GM19395 (cell line): ENCODE measurements at regions not wholly inside any gene's neighbourhood (a gene's known extent, or its start where the extent isn't known, plus 50 kb on each side); places are given as distances from the start of the nearest gene placed in this dataset.

ENCODE experiments used
- ATAC-seq: cut with Tn5 transposase; IDR thresholded peaks from one replicate; pipeline ENCODE4 v1.9.1; 2021; ENCODE audit warnings: mild to moderate bottlenecking, moderate library complexity; ENCODE audit not compliant: unreplicated experiment

DNA sequence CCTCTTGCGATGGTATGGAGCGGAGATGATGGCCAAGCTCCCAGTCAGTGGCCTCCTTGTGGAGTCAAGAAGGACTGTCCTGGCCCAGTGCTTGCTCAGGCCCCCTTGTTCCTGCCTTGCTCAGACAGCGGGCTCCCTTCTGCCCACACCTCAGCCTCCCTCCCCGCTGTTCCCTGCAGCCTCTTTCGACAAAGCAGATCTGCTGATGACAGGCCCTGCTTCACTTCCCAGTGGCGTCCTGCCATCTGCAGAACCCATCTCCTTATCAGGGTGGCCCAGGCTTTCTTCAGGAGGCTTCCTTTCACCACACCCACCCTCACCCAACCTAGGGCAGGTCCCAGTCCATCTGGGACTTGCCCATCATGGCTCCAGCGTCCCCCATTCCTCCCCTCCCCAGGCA lies 80.0 kb downstream of the CLDN34 start:
- no peak for ATAC-seq

- no peak for ATAC-seq
These were observed 80.5 kb downstream of the CLDN34 start for GRCh38 chrX:10047631-10048030.

- no peak for ATAC-seq
These were observed 80.9 kb downstream of the CLDN34 start for GRCh38 chrX:10048076-10048475.

DNA sequence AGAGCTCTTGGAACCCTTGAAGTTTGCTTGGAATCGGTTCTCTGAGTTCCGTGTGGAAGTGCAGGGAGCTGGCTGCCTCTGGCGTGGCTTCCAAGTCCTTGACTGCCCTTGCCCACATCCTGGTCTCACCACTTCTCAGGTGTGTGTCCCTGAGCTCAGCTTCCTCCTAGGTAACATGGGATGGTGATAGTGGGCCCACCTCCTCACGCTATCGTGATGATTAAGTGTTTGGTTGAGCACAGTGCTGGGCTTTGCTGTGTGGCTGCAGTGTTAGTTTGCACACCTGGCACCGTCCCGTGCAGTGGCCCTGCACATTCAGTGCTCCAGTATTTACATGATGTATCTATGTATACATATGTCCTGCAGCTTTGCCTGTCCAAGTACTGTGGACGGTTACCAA lies 81.5 kb downstream of the CLDN34 start:
- ATAC-seq, result no peak

- no peak for ATAC-seq
These were observed 82.1 kb downstream of the CLDN34 start for GRCh38 chrX:10049236-10049635.

DNA sequence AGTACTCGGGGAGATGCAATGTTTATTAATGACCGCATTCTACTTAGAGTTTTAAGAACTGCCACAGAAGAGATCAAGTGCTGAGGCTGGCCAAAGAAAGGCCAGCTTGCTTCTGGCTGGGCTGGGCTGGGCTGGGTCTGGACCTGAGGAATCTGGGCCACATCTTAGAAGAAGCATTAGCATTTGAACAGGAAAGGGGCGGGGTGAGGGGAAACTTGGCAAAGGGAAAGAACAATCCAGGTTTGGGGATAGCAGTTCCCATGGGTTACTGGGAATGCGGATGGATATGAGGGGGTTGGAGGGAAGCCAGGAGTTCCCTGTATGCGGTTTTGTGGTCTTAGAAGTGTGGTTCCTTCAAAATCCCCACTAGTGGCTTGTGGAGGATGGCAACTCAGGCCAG lies 83.3 kb downstream of the CLDN34 start:
- no peak for ATAC-seq

DNA sequence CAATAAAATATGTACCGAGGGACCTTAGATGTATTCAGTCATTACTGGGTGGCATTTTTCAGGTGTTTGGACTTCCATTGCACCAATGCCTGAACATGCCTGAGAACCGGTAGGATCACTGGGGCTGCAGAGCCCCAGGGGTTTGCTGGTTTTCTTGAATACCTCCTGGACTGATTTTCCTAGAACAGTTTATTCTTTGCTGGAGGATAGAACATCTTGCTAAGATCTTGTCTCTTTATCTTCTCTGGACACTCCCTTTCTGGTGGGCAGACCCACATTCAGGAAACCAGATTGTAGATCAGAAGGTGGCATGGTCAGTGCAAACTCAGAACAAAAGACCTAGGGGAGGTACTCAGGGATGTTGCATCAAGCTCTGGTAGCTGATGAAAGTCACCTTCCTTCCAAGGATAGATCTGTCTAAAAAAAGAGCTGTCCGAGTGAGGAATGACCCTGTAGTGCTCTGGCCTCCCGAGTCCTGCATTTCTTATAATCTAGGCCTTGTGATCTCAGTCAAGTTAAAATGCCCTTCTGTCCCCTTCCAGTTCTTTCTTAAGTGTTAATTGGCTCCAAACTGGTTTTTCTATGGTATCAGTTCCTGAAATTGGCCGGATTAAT lies 84.8 kb downstream of the CLDN34 start:
- ATAC-seq, result no peak

DNA sequence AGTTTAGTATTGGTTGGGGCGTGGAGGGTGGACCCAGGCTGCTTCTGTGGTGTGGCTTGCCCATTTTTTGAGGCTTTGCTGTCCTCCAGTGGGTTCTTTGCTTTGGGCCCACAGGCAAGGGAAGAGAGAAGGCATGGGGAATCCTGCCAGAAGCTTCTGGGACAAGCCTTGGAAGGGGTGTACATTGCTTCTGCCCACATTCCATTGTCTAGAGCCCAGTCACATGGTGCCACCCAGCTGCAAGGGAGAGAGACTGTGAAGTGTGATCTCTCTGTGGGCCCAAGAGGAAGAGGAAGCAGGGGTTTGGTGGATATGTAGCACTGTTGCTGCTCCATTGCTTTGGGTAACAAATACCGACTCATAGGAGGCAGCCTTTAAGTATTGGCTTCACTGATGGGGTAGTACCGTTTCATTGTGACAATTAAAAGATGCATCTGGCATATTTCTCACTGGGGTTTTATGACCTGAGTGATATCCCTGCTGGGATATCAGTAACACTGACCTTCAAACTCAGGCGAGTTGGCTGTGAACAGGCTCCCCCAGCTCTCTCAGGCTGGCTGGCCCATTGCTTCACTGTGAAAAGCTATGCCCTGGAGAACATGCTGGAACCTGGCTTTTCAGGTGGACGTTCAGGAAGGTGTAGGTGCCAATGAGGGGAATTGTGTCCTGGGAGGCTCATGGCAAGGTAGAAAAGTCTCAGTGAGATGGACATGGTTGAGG lies 85.9 kb downstream of the CLDN34 start:
- ATAC-seq, result no peak

DNA sequence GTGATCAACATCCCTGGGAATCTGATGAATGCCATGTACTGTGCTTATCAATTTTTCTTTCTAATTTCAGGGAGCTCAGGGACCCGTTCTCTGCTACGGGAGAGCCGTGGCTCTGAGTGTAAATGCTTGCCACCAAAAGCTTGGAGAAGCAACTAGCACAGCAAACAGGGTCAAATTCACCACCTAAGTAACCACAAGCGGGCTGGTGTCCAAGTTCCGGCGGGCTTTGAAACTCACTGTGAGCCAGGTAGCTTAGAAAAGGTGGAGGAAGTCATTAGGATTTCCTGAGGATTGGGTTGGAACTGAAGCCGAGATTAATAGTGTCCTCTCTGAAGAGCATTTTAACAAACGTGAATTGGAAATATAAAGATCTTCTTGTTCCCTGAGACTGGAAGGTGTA lies 87.2 kb downstream of the CLDN34 start:
- no peak for ATAC-seq

DNA sequence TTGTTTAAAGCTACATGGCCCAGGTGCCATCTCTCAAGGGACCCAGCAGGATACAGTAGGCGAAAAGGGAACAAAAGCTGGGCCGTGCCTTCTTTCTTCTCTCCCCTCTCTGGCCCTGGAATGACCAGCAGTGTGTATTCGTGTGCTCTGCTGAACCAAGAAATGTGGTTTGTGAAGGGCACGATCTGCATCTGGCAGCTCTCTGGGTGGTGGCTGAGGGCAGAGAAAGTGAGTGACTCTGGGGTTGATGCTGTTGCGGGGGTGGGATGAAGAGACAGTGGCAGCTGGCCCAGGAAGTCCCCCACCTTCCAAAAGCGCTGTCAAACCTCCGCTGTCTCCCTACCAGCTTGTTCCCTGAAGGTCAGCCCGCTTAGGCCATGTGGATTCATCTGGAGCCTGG lies 88.3 kb downstream of the CLDN34 start:
- no peak for ATAC-seq

GRCh38 chrX:10062352-10062751 lies 94.4 kb upstream of the CLCN4 start:
- ATAC-seq, result no peak

DNA sequence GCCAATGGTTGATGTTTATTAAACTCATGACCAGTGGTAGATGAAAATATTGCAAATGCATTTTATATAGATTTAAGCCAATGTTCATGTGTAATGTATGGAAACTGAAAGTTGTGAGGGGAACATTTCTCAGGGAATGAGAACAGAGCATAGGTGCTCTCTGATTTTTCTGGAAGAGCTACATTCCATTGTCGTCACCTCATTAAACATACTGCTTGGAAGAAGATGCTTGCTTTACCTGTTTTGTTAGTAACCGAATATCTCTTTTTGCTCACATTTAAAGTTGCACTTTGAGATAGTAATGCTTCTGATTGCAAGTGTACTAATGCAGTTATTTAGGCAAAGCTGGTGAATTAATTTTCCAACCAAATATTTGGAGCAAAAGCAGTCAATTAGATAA lies 93.8 kb upstream of the CLCN4 start:
- no peak for ATAC-seq

- no peak for ATAC-seq
These were observed 92.0 kb upstream of the CLCN4 start for GRCh38 chrX:10064736-10065135.

- ATAC-seq, result no peak
These were observed 85.9 kb upstream of the CLCN4 start for GRCh38 chrX:10070714-10071436.

- no peak for ATAC-seq
These were observed 85.2 kb upstream of the CLCN4 start for GRCh38 chrX:10071451-10072144.

DNA sequence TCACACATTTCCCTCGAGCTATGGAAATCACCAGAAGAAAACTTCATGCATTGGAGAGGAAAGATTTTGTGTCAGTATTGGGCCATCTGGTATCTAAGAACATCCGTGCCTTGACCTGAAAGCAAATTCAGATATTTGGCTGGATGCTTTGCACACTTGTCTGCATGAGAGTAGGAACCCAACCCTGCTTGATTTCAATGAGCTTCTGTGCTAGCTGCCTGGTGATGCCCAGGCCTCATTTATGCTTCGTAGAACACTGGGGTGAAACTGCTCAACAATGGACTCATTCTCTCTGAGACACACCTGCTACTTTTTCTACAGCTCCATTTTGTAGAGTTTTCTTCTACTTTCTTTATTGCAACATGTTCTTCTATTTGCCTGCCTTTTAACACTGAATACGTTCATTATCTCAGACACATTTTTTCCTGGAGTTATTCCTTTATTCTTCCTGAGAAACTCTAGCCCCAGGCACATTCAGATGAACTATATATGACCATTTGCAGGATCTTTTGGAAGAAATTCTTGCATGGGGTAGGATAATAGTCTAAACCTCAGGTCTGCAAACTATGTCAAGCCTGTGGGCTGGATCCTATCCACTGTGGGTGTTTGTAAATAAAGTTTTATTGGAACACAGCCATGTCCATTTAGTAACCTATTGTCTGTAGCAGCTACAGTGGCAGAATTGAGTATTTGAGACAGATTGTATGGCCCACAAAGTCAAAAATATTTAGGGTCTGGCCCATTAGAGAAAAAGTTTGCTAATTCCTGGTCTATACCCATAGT lies 83.8 kb upstream of the CLCN4 start:
- ATAC-seq, result no peak

GRCh38 chrX:10073671-10074070 lies 83.1 kb upstream of the CLCN4 start:
- no peak for ATAC-seq

DNA sequence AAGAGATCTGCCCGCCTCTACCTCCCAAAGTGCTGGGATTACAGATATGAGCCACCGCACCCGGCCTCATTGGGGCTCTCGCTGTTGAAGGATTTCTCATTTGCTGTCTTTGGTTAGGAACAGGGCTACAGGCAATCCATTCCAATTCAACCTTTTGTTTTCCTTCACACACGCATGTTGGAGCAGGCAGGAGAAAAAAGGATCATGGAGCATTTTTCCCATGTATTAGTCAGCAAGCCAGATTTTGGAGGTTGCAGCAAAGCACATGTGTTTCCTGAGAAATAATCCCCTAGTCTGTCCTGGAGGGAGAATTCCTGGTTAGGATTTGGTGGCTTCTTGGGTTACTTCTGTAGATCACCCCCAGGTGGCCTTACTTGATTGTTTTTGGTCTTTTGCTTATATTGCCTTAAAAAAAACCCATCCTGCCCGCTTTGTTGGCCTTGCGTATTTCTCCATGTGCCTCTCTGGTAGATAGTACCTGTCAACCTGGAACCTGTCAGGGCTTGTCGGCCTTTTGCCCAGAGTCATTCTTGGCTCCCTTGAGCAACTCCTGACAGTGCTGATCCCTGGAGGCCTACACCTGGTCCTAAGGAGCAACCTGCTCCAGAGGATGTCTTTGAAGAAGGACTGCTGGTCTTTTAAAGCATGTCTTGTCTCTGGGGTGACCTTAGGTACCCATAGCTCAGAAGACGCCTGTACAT lies 82.4 kb upstream of the CLCN4 start:
- ATAC-seq, result no peak

- ATAC-seq, result no peak
These were observed 80.0 kb upstream of the CLCN4 start for GRCh38 chrX:10076765-10077164.
